Erythroblast (primary cell): ENCODE measurements at regions not wholly inside any gene's neighbourhood (a gene's known extent, or its start where the extent isn't known, plus 50 kb on each side); places are given as distances from the start of the nearest gene placed in this dataset.

Source experiments
- GATA1 ChIP-seq: IDR thresholded peaks from 2 replicates; pipeline ENCODE4 v1.6.1; 2011; ENCODE audit warnings: low read depth, mild to moderate bottlenecking, control low read depth, low read length, moderate library complexity
- POLR2A ChIP-seq: IDR thresholded peaks from 2 replicates; pipeline ENCODE4 v1.6.1; 2011; ENCODE audit warnings: mild to moderate bottlenecking, low read length

- no peak for TF ChIP-seq POLR2A
- no peak for TF ChIP-seq GATA1
Observed at GRCh38 chr3:86790884-86791549, 199.9 kb downstream of the VGLL3 start.
